IMR-90 (cell line): ENCODE measurements at regions not wholly inside any gene's neighbourhood (a gene's known extent, or its start where the extent isn't known, plus 50 kb on each side); places are given as distances from the start of the nearest gene placed in this dataset.

Experiments used
- ATAC-seq: fragments of 200-7000 bp; cut with Tn5 transposase; 2 replicates; pipeline ENCODE4 v1.9.1; 2020; ENCODE audit warnings: low read depth, mild to moderate bottlenecking, moderate library complexity
- BruUV-seq: library from RNA; stranded (reverse); fragments of 400-500 nt; replicated peaks from 2 replicates; lab custom pipeline; 2021; lab: Mats Ljungman, UMichigan
- CTCF ChIA-PET: fragments of 300-600 bp; formaldehyde crosslinking; extraction: SDS; loops from one replicate; lab custom pipeline; 2021; ENCODE audit warnings: antibody characterized with exemption; lab: Yijun Ruan, JAX
- POLR2A ChIA-PET: fragments of 300-600 bp; sonication (Branson Sonifier 250); formaldehyde crosslinking; loops from one replicate; lab custom pipeline; 2022; ENCODE audit warnings: antibody characterized with exemption; ENCODE audit not compliant: unreplicated experiment; lab: Charles Lee
- DNase-seq: peaks from one replicate; pipeline ENCODE4 v3.0.0; 2013
- H2AFZ ChIP-seq: replicated peaks from 2 replicates; pipeline ENCODE3; 2013; ENCODE audit warnings: low read length, mild to moderate bottlenecking; ENCODE audit not compliant: poor library complexity
- H2AK5ac ChIP-seq: 2 replicates; pipeline ENCODE4 v1.6.1; 2013; ENCODE audit warnings: low read depth, low read length, inconsistent platforms
- H2AK9ac ChIP-seq: replicated peaks from 2 replicates; pipeline ENCODE3; 2013; ENCODE audit warnings: mild to moderate bottlenecking, low read depth, low read length, moderate library complexity; ENCODE audit not compliant: poor library complexity
- H2BK120ac ChIP-seq: 2 replicates; pipeline ENCODE4 v1.6.1; 2013; ENCODE audit warnings: low read depth, low read length, inconsistent platforms
- H2BK15ac ChIP-seq: 3 replicates; pipeline ENCODE4 v1.6.1; 2013; ENCODE audit warnings: low read depth, low read length, inconsistent platforms
- H2BK20ac ChIP-seq: 2 replicates; pipeline ENCODE4 v1.6.1; 2013; ENCODE audit warnings: low read depth, mild to moderate bottlenecking, inconsistent platforms, low read length, moderate library complexity
- H2BK5ac ChIP-seq: 2 replicates; pipeline ENCODE4 v1.6.1; 2013; ENCODE audit warnings: mild to moderate bottlenecking, low read depth, low read length, inconsistent platforms; ENCODE audit not compliant: poor library complexity, severe bottlenecking
- H3K14ac ChIP-seq: replicated peaks from 2 replicates; pipeline ENCODE4 v1.6.1; 2013; ENCODE audit warnings: low read depth, low read length, inconsistent platforms
- H3K18ac ChIP-seq: 2 replicates; pipeline ENCODE4 v1.6.1; 2013; ENCODE audit warnings: low read depth, low read length, control low read depth
- H3K23ac ChIP-seq: 2 replicates; pipeline ENCODE4 v1.6.1; 2013; ENCODE audit warnings: low read depth, low read length, inconsistent platforms
- H3K27ac ChIP-seq: 2 replicates; pipeline ENCODE4 v1.5.1; 2013; ENCODE audit warnings: mild to moderate bottlenecking, control low read depth, low read length; ENCODE audit not compliant: insufficient read depth
- H3K27me3 ChIP-seq: 2 replicates; pipeline ENCODE4 v1.6.1; 2013; ENCODE audit warnings: low read length; ENCODE audit not compliant: control insufficient read depth, insufficient read depth
- H3K36me3 ChIP-seq: 2 replicates; pipeline ENCODE4 v1.6.1; 2013; ENCODE audit warnings: low read length, mixed read lengths; ENCODE audit not compliant: control insufficient read depth, insufficient read depth
- H3K4ac ChIP-seq: 2 replicates; pipeline ENCODE4 v1.6.1; 2013; ENCODE audit warnings: low read depth, low read length, inconsistent platforms
- H3K4me1 ChIP-seq: 2 replicates; pipeline ENCODE4 v1.6.1; 2013; ENCODE audit warnings: low read length, mixed read lengths; ENCODE audit not compliant: control insufficient read depth, insufficient read depth
- H3K4me2 ChIP-seq: 2 replicates; pipeline ENCODE4 v1.6.1; 2013; ENCODE audit warnings: low read depth, mild to moderate bottlenecking, control low read depth, low read length, moderate library complexity
- H3K4me3 ChIP-seq: 2 replicates; pipeline ENCODE4 v1.5.1; 2013; ENCODE audit warnings: low read depth, mild to moderate bottlenecking, control low read depth, low read length, moderate library complexity; ENCODE audit not compliant: insufficient read depth
- H3K56ac ChIP-seq: 2 replicates; pipeline ENCODE4 v1.6.1; 2013; ENCODE audit warnings: low read length, inconsistent platforms; ENCODE audit not compliant: insufficient read depth; ENCODE audit errors: extremely low read depth
- H3K79me1 ChIP-seq, 2 experiments: 2 replicates each; pipeline ENCODE4 v1.6.1; 2013; ENCODE audit warnings: low read length in 2 of 2, inconsistent platforms in 1 of 2, low read depth in 1 of 2
- H3K9ac ChIP-seq: 2 replicates; pipeline ENCODE4 v1.6.1; 2013; ENCODE audit warnings: low read depth, low read length, control low read depth
- H3K9me1 ChIP-seq: 2 replicates; pipeline ENCODE4 v1.6.1; 2013; ENCODE audit warnings: low read length, inconsistent platforms; ENCODE audit not compliant: insufficient read depth
- H3K9me3 ChIP-seq: 2 replicates; pipeline ENCODE4 v1.6.1; 2013; ENCODE audit warnings: low read length; ENCODE audit not compliant: control insufficient read depth, insufficient read depth
- H4K20me1 ChIP-seq: 2 replicates; pipeline ENCODE4 v1.6.1; 2013; ENCODE audit warnings: low read length, inconsistent platforms; ENCODE audit not compliant: insufficient read depth
- H4K5ac ChIP-seq: 2 replicates; pipeline ENCODE4 v1.6.1; 2013; ENCODE audit warnings: mild to moderate bottlenecking, low read depth, low read length, control low read depth
- H4K8ac ChIP-seq, 2 experiments: 2 replicates each; pipeline ENCODE4 v1.6.1; 2013; ENCODE audit warnings: low read depth in 2 of 2, low read length in 2 of 2, control low read depth in 1 of 2, inconsistent platforms in 1 of 2
- H4K91ac ChIP-seq: 2 replicates; pipeline ENCODE4 v1.6.1; 2013; ENCODE audit warnings: low read depth, low read length, inconsistent platforms; ENCODE audit not compliant: insufficient read depth
- BHLHE40 ChIP-seq: fragments of 150-350 bp; IDR thresholded peaks from 2 replicates; pipeline ENCODE4 v1.6.1; 2016; ENCODE audit warnings: mild to moderate bottlenecking, low read depth, low read length
- CEBPB ChIP-seq: IDR thresholded peaks from 2 replicates; pipeline ENCODE4 v1.6.1; 2012; ENCODE audit warnings: low read depth, low read length, improper control_type of control experiment
- CHD1 ChIP-seq: IDR thresholded peaks from 2 replicates; pipeline ENCODE4 v1.6.1; 2012; ENCODE audit warnings: low read depth, low read length, improper control_type of control experiment
- CTCF ChIP-seq: conservative IDR thresholded peaks from 2 replicates; pipeline ENCODE4 v1.5.1; 2012; ENCODE audit warnings: mild to moderate bottlenecking, low read depth, low read length, improper control_type of control experiment
- FOS ChIP-seq: fragments of 150-350 bp; IDR thresholded peaks from 2 replicates; pipeline ENCODE4 v1.6.1; 2016; ENCODE audit warnings: low read depth, low read length
- MAFK ChIP-seq: IDR thresholded peaks from 2 replicates; pipeline ENCODE4 v1.6.1; 2012; ENCODE audit warnings: low read depth, low read length, improper control_type of control experiment
- MAZ ChIP-seq: IDR thresholded peaks from 2 replicates; pipeline ENCODE4 v1.6.1; 2012; ENCODE audit warnings: low read depth, mild to moderate bottlenecking, low read length, improper control_type of control experiment, moderate library complexity, borderline replicate concordance
- MXI1 ChIP-seq: IDR thresholded peaks from 2 replicates; pipeline ENCODE4 v1.6.1; 2012; ENCODE audit warnings: low read depth, mild to moderate bottlenecking, low read length, moderate library complexity, borderline replicate concordance
- NFE2L2 ChIP-seq: fragments of 150-350 bp; IDR thresholded peaks from 2 replicates; pipeline ENCODE4 v1.6.1; 2016; ENCODE audit warnings: low read depth, mild to moderate bottlenecking, low read length
- POLR2A ChIP-seq: IDR thresholded peaks from 2 replicates; pipeline ENCODE4 v1.6.1; 2012; ENCODE audit warnings: mild to moderate bottlenecking, low read depth, low read length
- RAD21 ChIP-seq: IDR thresholded peaks from 2 replicates; pipeline ENCODE4 v1.6.1; 2012; ENCODE audit warnings: low read length, improper control_type of control experiment
- RCOR1 ChIP-seq: IDR thresholded peaks from 2 replicates; pipeline ENCODE4 v1.6.1; 2012; ENCODE audit warnings: mild to moderate bottlenecking, low read length, improper control_type of control experiment; ENCODE audit not compliant: insufficient replicate concordance
- RFX5 ChIP-seq: IDR thresholded peaks from 2 replicates; pipeline ENCODE4 v1.8.0; 2012; ENCODE audit warnings: low read depth, mild to moderate bottlenecking, low read length, moderate library complexity
- SMC3 ChIP-seq: fragments of 150-350 bp; IDR thresholded peaks from 2 replicates; pipeline ENCODE4 v1.6.1; 2016; ENCODE audit warnings: low read depth, mild to moderate bottlenecking, antibody characterized with exemption, low read length, moderate library complexity
- WGBS, 2 experiments: methylation state at CpG; one replicate each; pipeline versions ENCODE4 v1.1.5 to v1.1.7; 2013; ENCODE audit warnings: missing lambda C conversion rate in 2 of 2; ENCODE audit not compliant: insufficient read length in 1 of 2; ENCODE audit errors: extremely low coverage in 2 of 2; 5-methylcytosine and 5-hydroxymethylcytosine counted together
- dilution Hi-C: fragments of 300-500 bp; cut with HindIII; formaldehyde crosslinking; loops from one replicate; pipeline ENCODE4 v1.14.3; 2018; ENCODE audit warnings: low sequenced_read_pairs; ENCODE audit not compliant: unreplicated experiment
- in situ Hi-C: fragments of 300-500 bp; cut with MboI; formaldehyde crosslinking; loops from 3 replicates; pipeline ENCODE4 v1.14.3; 2019; ENCODE audit warnings: low sequenced_read_pairs, inconsistent platforms, mixed read lengths
- intact Hi-C: fragments of 100-400 bp; cut with micrococcal nuclease; formaldehyde crosslinking; loops from 2 replicates; pipeline ENCODE4 v1.10.0; 2022
- TF ChIP-seq, protein P1 (sequence below): fragments of 150-350 bp; IDR thresholded peaks from 2 replicates; pipeline ENCODE4 v1.6.1; 2017; ENCODE audit warnings: mild to moderate bottlenecking, antibody characterized with exemption, low read length, low read depth
- TF ChIP-seq, protein P2 (sequence below): fragments of 150-350 bp; IDR thresholded peaks from 2 replicates; pipeline ENCODE4 v1.6.1; 2016; ENCODE audit warnings: low read depth, mild to moderate bottlenecking, low read length, moderate library complexity, borderline replicate concordance

DNA sequence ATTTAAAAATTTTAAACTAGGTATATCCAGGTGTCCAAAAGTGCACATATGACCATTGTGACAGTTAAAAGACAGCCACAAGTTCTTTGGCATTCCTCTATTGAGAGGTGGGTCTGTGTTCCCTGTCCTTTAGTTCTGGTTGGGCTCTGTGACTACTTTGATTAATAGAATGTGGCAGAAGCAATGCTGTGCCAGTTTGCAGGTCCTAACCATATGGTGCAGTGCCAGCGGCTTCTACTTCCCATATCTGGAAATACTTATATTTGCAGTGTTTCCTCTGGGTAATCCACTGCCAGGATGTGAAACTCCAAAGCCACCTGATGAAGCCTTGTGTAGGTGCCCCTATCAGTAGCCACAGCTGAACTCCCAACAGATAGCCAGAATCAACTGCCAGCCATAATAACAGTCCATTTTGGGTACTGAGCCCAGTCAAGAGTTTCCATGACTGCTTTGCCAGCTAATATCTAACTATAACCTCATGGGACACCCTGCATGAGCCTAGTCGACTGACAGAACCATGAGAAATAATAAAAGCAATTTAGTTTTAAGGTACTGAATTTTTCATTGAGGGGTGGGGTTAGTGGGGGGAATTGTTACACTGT, 361.0 kb upstream of the SEMA6A start:
- H3K9me3 ChIP-seq: peaks cover 11% of the 10 kb centered on the region
- CTCF ChIA-PET: no interaction called here
- no peak for ATAC-seq
- no peak overlapping the region for H3K18ac ChIP-seq
- H4K8ac ChIP-seq: no peak overlapping the region
- no peaks in the 10 kb centered on the region for H3K27me3 ChIP-seq
- no peak overlapping the region for H2BK15ac ChIP-seq
- no TSS peak for BruUV-seq
- H3K4ac ChIP-seq: no peak overlapping the region
- TF ChIP-seq MAFK (no peak), FOS (no peak), CEBPB (no peak), RAD21 (no peak), MXI1 (no peak), RFX5 (no peak), CTCF (no peak), POLR2A (no peak), NFE2L2 (no peak), RCOR1 (no peak), MAZ (no peak), BHLHE40 (no peak), CHD1 (no peak), SMC3 (no peak)
- TF ChIP-seq, protein P1, sequence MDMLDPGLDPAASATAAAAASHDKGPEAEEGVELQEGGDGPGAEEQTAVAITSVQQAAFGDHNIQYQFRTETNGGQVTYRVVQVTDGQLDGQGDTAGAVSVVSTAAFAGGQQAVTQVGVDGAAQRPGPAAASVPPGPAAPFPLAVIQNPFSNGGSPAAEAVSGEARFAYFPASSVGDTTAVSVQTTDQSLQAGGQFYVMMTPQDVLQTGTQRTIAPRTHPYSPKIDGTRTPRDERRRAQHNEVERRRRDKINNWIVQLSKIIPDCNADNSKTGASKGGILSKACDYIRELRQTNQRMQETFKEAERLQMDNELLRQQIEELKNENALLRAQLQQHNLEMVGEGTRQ: no peak
- TF ChIP-seq, protein P2, sequence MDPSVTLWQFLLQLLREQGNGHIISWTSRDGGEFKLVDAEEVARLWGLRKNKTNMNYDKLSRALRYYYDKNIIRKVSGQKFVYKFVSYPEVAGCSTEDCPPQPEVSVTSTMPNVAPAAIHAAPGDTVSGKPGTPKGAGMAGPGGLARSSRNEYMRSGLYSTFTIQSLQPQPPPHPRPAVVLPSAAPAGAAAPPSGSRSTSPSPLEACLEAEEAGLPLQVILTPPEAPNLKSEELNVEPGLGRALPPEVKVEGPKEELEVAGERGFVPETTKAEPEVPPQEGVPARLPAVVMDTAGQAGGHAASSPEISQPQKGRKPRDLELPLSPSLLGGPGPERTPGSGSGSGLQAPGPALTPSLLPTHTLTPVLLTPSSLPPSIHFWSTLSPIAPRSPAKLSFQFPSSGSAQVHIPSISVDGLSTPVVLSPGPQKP: no peak
- H2AK9ac ChIP-seq: no peak overlapping the region
- DNase-seq: no peak
- no peaks in the 10 kb centered on the region for H4K20me1 ChIP-seq
- intact Hi-C loops: no loop called here
- dilution Hi-C loops: no loop called here
- H3K14ac ChIP-seq: no peak overlapping the region
- H2BK5ac ChIP-seq: no peak overlapping the region
- no peak overlapping the region for H3K4me3 ChIP-seq
- H3K9ac ChIP-seq: no peak overlapping the region
- no peak overlapping the region for H3K23ac ChIP-seq
- no peaks in the 10 kb centered on the region for H3K79me1 ChIP-seq
- no peak overlapping the region for H2AFZ ChIP-seq
- no peak overlapping the region for H2AK5ac ChIP-seq
- no peak overlapping the region for H4K5ac ChIP-seq
- H3K56ac ChIP-seq: no peak overlapping the region
- POLR2A ChIA-PET: no interaction called here
- no peak overlapping the region for H3K4me2 ChIP-seq
- H3K27ac ChIP-seq: no peak overlapping the region
- no CpG with 5 or more reads among the region's 2 CpGs for WGBS, 2 experiments
- no peak overlapping the region for H2BK120ac ChIP-seq
- no peak overlapping the region for H4K91ac ChIP-seq
- in situ Hi-C loops: no loop called here
- H3K36me3 ChIP-seq: no peaks in the 10 kb centered on the region
- H3K4me1 ChIP-seq: no peaks in the 10 kb centered on the region
- no peak overlapping the region for H2BK20ac ChIP-seq
- H3K9me1 ChIP-seq: no peaks in the 10 kb centered on the region
